Breast epithelium (tissue), 3 donors: ENCODE measurements at regions not wholly inside any gene's neighbourhood (a gene's known extent, or its start where the extent isn't known, plus 50 kb on each side); places are given as distances from the start of the nearest gene placed in this dataset.

Experiments
- POLR2A ChIP-seq: fragments of 450-650 bp; IDR thresholded peaks from one replicate; pipeline ENCODE4 v1.6.1; 2016; ENCODE audit warnings: antibody characterized with exemption, mild to moderate bottlenecking, moderate library complexity
- POLR2AphosphoS5 ChIP-seq, 3 donors: sonication (generic); formaldehyde crosslinking; IDR thresholded peaks; one replicate each; pipeline ENCODE4 v1.6.1; 2017; ENCODE audit warnings: antibody characterized with exemption in 3 of 3
- TF ChIP-seq, protein P1 (sequence below), 3 donors: fragments of 450-650 bp; IDR thresholded peaks; one replicate each; pipeline ENCODE4 v1.5.1; 2016 to 2017; ENCODE audit warnings: antibody characterized with exemption in 3 of 3, mild to moderate bottlenecking in 3 of 3, moderate library complexity in 3 of 3

DNA sequence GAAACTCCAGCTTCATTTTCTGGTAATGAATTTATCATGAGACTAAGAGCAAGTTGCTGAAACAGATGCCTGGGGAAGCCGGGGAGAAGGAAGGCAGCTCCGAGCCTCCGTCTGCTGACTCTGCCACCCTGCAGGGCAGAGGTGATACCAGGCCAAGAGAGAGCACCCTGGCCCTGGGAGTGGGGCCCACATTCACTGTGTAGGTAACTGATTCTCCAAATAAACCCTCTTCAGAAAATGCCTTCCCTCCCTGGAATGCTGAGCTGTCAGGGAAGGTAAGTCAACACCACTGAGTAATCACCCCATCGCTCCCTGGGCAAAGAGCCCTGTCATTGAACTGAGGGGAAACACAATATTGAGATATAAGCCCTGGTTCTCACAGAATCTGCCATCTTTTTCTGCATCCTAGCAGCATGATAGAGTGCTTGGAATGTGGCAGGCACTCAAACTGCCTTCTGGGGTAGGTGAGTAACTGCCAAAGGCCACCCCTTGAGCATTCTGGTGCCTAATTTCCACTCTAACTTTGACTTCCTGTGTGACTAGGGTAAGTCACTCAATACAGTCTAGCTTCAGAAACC lies 147.6 kb downstream of the SPATA19 start:
- TF ChIP-seq, protein P1, sequence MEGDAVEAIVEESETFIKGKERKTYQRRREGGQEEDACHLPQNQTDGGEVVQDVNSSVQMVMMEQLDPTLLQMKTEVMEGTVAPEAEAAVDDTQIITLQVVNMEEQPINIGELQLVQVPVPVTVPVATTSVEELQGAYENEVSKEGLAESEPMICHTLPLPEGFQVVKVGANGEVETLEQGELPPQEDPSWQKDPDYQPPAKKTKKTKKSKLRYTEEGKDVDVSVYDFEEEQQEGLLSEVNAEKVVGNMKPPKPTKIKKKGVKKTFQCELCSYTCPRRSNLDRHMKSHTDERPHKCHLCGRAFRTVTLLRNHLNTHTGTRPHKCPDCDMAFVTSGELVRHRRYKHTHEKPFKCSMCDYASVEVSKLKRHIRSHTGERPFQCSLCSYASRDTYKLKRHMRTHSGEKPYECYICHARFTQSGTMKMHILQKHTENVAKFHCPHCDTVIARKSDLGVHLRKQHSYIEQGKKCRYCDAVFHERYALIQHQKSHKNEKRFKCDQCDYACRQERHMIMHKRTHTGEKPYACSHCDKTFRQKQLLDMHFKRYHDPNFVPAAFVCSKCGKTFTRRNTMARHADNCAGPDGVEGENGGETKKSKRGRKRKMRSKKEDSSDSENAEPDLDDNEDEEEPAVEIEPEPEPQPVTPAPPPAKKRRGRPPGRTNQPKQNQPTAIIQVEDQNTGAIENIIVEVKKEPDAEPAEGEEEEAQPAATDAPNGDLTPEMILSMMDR (IDR thresholded peaks at IDR 0.05), result no peak
- TF ChIP-seq POLR2A (no peak), POLR2AphosphoS5 (IDR thresholded peaks at IDR 0.05) (no peak)
